Sigmoid colon (tissue), 6 donors: ENCODE measurements at regions not wholly inside any gene's neighbourhood (a gene's known extent, or its start where the extent isn't known, plus 50 kb on each side); places are given as distances from the start of the nearest gene placed in this dataset.
"Not testable (repeated sequence)": the region's sequence is repeated elsewhere in the genome, so short reads cannot be mapped to it uniquely, and the experiment has no call there.

Experiments used
- DNase-seq: peaks from one replicate; pipeline ENCODE4 v3.0.0-alpha.2; 2019
- H3K27ac ChIP-seq, 4 donors: fragments of 200-600 bp; sonication (generic); one replicate each; pipeline ENCODE4 v1.5.1; 2016 to 2019; ENCODE audit warnings: mild to moderate bottlenecking in 1 of 4
- H3K27me3 ChIP-seq, 3 donors: fragments of 200-600 bp; sonication (generic); one replicate each; pipeline ENCODE4 v1.5.1; 2019; ENCODE audit warnings: mild to moderate bottlenecking in 1 of 3
- H3K36me3 ChIP-seq, 4 donors: fragments of 200-600 bp; sonication (generic); one replicate each; pipeline ENCODE4 v1.5.1; 2016 to 2019
- H3K4me1 ChIP-seq, 4 donors: fragments of 200-600 bp; sonication (generic); one replicate each; pipeline ENCODE4 v1.5.1; 2017 to 2019
- H3K4me3 ChIP-seq, 4 donors: fragments of 200-600 bp; sonication (generic); one replicate each; pipeline ENCODE4 v1.5.1; 2017 to 2019; ENCODE audit warnings: mild to moderate bottlenecking in 2 of 4, moderate library complexity in 1 of 4
- H3K9me3 ChIP-seq, 4 donors: fragments of 200-600 bp in 3 of 4; sonication (generic) in 3 of 4; one replicate each; pipeline versions ENCODE4 v1.5.1 to v1.6.1; 2013 to 2019
- CTCF ChIP-seq, 4 experiments: fragments of 450-650 bp in 3 of 4; fragments of 200-600 bp in 1 of 4; IDR thresholded peaks; one replicate each; pipeline ENCODE4 v1.5.1; 2016 to 2019; ENCODE audit warnings: antibody characterized with exemption in 4 of 4, mild to moderate bottlenecking in 3 of 4, moderate library complexity in 2 of 4
- EP300 ChIP-seq, 4 donors: sonication (generic); formaldehyde crosslinking; IDR thresholded peaks; one replicate each; pipeline ENCODE4 v1.6.1; 2017; ENCODE audit warnings: antibody characterized with exemption in 4 of 4
- POLR2A ChIP-seq, 2 donors: fragments of 450-650 bp; IDR thresholded peaks; one replicate each; pipeline ENCODE4 v1.6.1; 2016; ENCODE audit warnings: antibody characterized with exemption in 2 of 2, mild to moderate bottlenecking in 2 of 2, moderate library complexity in 2 of 2
- POLR2AphosphoS5 ChIP-seq, 4 donors: sonication (generic); formaldehyde crosslinking; IDR thresholded peaks; one replicate each; pipeline ENCODE4 v1.6.1; 2017; ENCODE audit warnings: antibody characterized with exemption in 4 of 4
- WGBS, 2 donors: extraction: QIAGEN DNeasy Blood & Tissue Kit; methylation state at CpG; one replicate each; pipeline ENCODE4 v1.1.7; 2013; 5-methylcytosine and 5-hydroxymethylcytosine counted together
- intact Hi-C: fragments of 100-400 bp; cut with DNase I; formaldehyde crosslinking; loops from one replicate; pipeline ENCODE4 v1.15.1; 2023
- donor health status: healthy with polysubstance abuse.
- donor health status: healthy.

- WGBS, 2 donors = 95 to 98% methylated on average over 3 of the region's 3 CpGs
- Histone ChIP-seq H3K4me3 (no peak overlapping the region), H3K4me1 (no peaks in the 10 kb centered on the region), H3K27me3 (no peaks in the 10 kb centered on the region), H3K36me3 (no peaks in the 10 kb centered on the region), H3K27ac (no peak overlapping the region), H3K9me3 (no peaks in the 10 kb centered on the region)
- intact Hi-C loops = no loop called here
- DNase-seq = no peak
- TF ChIP-seq POLR2A (IDR thresholded peaks at IDR 0.05) (no peak), POLR2AphosphoS5 (IDR thresholded peaks at IDR 0.05) (no peak), EP300 (IDR thresholded peaks at IDR 0.05) (no peak), CTCF (IDR thresholded peaks at IDR 0.05) (no peak)
These were observed 140.3 kb upstream of the RXFP2 start for GRCh38 chr13:31598990-31599389.

GRCh38 chr13:31605076-31605860 lies 134.1 kb upstream of the RXFP2 start:
- Histone ChIP-seq H3K4me3 (no peak overlapping the region), H3K4me1 (no peaks in the 10 kb centered on the region), H3K27ac (no peak overlapping the region), H3K27me3 (no peaks in the 10 kb centered on the region), H3K9me3 (no peaks in the 10 kb centered on the region), H3K36me3 (no peaks in the 10 kb centered on the region)
- TF ChIP-seq CTCF (IDR thresholded peaks at IDR 0.05) = no peak
- no peak for TF ChIP-seq POLR2A (IDR thresholded peaks at IDR 0.05)
- no peak for TF ChIP-seq EP300 (IDR thresholded peaks at IDR 0.05)
- no peak for TF ChIP-seq POLR2AphosphoS5 (IDR thresholded peaks at IDR 0.05)
- no peak for DNase-seq
- intact Hi-C loops = no loop called here
- WGBS, 2 donors = 71 to 89% methylated on average over 5 of the region's 5 CpGs

GRCh38 chr13:31607531-31607930 lies 131.8 kb upstream of the RXFP2 start:
- WGBS, 2 donors = 82 to 91% methylated on average over 7 of the region's 7 CpGs

GRCh38 chr13:31608780-31609179 lies 130.5 kb upstream of the RXFP2 start:
- H3K9me3 ChIP-seq, H3K27ac ChIP-seq, DNase-seq, H3K4me1 ChIP-seq, H3K27me3 ChIP-seq, H3K36me3 ChIP-seq, H3K4me3 ChIP-seq, intact Hi-C loops: not testable (repeated sequence)
- WGBS, 2 donors = 89 to 90% methylated on average over 23 of the region's 23 CpGs

More at GRCh38 chr13:31607531-31607930, 131.8 kb upstream of the RXFP2 start:
- DNase-seq, H3K27me3 ChIP-seq, H3K36me3 ChIP-seq, intact Hi-C loops, H3K27ac ChIP-seq, H3K4me1 ChIP-seq, H3K4me3 ChIP-seq, H3K9me3 ChIP-seq: not testable (repeated sequence)

- Histone ChIP-seq H3K27ac (no peak overlapping the region), H3K36me3 (no peaks in the 10 kb centered on the region), H3K9me3 (peaks cover 0 to 2% (median 0%) of the 10 kb centered on the region in 4 donors), H3K4me3 (no peak overlapping the region), H3K4me1 (no peaks in the 10 kb centered on the region), H3K27me3 (no peaks in the 10 kb centered on the region)
- TF ChIP-seq EP300 (IDR thresholded peaks at IDR 0.05) (no peak), POLR2AphosphoS5 (IDR thresholded peaks at IDR 0.05) (no peak), POLR2A (IDR thresholded peaks at IDR 0.05) (no peak), CTCF (IDR thresholded peaks at IDR 0.05) (no peak)
- no peak for DNase-seq
- intact Hi-C loops = no loop called here
- 45 to 85% methylated on average over 7 of the region's 7 CpGs for WGBS, 2 donors
These were observed 128.9 kb upstream of the RXFP2 start for GRCh38 chr13:31610270-31610998.
